Amniotic stem cell (primary cell): ENCODE measurements at regions not wholly inside any gene's neighbourhood (a gene's known extent, or its start where the extent isn't known, plus 50 kb on each side); places are given as distances from the start of the nearest gene placed in this dataset.

Source experiments
- DNase-seq: peaks from one replicate; lab custom pipeline; 2025; lab: John Stamatoyannopoulos, UW

DNA sequence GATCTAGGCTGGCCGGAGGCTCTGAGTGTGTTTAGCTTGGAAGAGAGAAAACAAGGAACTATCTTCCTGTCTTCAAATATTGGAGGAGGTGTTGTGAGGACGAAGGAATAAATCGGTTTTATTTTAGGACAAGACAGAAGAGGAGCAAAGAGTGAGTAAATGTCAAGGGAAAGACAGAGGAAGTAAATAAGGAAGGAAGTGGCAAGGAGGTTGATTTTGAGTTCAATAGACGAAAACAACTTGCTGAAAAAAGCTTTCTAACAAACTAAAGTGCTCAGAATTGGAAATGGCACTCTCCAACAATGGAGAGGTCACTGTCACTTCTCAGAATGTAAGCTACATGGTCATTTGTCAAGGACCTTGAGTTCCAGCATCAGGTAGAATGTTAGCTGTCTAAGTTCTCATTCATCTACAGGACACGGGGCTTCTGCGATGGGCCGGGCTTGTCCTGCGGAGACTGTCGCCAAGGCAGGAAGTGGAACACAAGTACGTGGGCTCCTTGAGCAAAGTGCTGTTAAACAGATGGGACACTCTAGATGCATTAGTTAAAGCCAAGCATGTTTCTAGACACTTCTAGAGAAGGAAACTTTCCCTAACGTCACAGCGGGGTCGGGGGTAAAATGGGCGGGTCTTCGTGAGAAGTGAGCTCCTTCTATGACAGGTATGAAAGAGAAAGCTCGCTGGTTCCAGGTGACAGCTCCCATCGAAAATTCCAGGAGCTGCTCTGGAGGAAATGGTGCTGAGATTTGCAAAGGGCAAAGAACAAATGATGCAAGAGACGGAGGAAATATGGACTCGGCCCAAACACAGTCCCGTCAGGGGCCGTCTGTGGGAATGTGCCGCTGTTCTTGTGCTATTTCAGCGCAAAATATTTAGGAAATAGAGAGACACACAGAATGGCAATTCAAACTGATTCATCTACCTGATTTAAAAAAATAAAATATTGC lies 103.9 kb upstream of the UBL3 start:
- DNase-seq: no peak

DNA sequence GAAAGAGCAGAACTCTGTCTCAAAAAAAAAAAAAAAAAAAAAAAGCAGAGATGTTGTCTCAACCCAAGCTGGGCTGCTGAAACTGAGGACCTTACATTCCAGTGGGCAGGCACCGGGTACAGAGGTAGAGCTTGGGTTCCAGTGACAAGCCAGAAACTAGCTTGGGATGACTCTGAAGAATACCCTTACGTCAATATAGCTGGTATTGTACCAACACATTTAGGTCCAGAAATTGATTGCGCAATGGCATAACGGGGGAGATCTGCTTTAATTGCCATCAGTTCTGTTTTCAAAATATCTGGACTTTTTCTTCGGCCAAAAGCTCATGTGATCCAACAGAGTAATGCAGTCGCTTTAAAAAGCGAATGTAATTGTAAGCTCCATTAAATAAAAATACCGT lies 103.1 kb upstream of the UBL3 start:
- no peak for DNase-seq

DNA sequence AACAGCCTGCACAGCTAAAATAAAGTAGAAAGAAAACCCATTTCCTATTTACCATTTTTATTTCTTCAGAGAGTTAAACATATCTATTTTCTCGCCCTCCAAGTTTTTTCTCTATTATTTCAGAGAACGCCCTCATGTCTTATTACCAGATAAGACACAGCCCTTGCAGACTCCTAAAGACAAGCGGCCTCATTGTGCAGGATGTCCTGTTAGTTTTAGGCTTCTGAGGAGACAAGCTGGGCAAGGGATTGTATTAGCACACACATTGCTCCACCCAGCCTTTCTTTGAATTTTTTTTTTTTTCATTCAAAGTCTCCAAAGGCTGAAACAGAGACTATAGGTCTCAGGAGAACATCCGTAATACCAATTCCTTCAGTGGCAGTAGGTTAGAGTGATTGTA lies 101.8 kb upstream of the UBL3 start:
- no peak for DNase-seq

DNA sequence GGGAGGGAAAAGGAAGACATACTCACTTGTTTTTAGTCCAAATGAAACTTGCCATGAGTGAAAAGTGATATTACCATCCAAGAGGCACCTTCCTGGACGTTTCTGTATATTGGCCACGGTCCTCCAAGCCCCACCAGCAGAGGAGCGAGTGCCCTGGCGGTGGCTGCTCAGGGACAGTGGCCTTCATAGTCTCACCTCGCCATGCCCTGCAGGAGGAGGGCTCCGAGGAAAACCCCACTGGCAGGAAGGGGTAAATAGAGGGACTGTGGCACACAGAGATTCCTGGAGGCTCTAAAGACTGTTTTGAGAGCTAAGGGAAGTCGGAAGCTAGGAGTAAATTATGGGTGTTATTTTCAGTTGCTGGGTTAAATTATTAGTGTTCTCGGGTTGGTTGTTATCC lies 98.4 kb upstream of the UBL3 start:
- DNase-seq: no peak

DNA sequence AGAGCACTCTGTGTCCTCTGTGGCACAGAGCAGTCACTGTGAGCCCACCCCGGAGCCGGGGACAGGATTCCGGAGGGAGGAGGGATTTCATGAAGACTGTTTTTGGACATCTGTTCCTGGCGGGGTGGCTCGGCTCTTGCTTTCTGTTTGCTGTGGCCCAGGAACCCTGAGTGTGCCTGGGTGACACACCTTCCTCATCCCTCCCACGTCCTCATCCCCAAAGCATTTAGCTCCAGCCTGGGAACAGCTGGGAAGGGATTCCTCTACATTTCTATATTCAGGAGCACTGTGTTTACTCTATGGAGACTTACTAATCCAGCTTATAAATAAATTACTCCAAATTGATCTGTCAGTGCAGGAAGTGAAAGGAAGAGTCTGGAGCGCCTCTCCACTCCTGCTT lies 97.8 kb upstream of the UBL3 start:
- no peak for DNase-seq

DNA sequence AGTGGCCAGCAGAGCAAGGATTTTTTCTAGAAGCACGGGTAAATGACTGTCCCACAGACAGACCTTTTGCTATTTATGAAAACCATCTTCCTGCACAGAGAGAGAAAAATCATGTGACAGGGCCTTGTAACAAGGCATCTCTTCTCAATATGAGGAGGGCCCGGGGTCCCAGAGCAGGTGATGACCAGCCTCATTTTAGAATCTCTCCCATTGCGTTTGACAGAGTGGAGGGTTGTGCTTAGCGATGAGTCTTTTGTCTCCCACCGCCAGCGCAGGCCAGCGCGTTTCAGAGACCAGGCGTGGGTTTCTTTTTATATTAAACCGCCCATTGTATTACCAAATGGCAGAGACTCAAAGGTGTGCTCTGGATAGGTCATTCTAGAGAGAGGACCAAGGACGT lies 97.4 kb upstream of the UBL3 start:
- DNase-seq: no peak

DNA sequence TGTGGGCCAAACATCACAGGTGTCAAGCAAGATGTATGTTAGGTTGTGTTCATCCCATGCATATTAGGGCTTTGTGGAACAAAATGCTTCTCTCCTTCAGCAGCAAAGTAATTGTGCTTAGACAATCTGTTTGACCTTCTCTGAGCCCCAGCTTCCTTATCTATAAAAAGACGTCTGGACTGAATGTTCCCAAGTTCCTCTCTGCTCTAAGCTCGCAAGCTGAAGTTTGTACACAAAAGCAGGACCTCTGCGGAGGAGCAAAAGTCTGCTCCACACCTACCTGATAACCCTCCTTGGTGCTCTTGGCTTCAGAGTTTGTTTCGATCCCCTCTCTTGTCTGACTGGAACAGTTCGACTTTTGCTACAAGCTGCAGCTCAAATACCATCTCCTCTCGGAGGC lies 95.7 kb upstream of the UBL3 start:
- DNase-seq: no peak

DNA sequence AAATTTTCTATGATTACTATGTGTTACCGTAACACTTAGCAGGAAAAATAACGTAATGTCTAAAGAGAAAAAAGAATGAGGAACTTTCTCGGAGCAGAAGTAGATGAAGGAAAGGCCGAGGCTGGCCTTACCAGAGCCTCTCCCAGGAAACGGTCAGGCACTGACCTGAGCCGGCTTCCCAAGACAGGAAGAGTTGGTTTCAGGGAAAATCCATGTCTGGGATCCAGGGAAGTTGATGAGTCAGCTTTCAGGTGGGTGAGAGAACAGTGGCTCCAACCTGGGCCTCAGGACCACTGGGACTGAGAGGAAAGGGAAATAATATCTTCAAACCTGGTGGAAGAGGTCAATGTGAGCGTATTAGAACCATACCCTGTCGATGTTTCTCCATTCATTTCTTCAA lies 93.3 kb upstream of the UBL3 start:
- no peak for DNase-seq

DNA sequence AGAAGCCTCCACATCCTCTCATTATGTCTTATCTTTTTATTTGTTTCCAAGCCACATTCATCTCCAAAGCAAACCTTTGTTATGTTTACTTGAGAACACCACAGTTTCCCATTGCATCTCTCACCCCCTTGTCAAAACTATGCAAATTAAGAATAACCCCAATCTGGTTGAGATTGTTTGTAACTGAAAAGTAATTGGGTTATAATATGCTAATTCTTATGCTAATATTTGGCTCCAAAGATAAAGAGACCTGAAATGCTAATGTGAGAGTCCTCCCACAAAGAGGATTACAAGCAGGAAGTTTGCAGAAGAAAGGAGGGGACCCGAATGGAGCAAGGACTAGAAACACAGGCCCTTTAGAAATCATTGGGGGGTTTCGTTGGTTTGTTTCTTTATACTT lies 92.9 kb upstream of the UBL3 start:
- no peak for DNase-seq

DNA sequence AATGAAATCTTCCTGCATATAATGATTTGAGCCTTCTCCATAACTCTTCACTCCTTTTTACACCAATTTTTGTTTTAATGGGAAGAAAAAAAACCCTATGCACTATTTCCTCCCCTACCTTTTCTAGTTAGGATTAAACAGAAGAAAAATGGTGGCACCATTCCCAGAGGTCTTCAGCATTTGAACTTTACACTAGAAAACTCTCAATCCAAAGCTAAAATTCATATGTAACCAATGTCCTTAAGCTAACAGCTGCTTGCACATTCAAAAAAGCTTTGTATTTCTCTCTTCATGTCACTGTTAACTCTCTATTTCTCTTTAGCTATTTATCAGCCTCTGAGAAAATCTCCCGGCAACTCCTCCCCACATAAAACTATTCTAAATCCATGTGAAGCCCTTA lies 90.3 kb upstream of the UBL3 start:
- DNase-seq: no peak

DNA sequence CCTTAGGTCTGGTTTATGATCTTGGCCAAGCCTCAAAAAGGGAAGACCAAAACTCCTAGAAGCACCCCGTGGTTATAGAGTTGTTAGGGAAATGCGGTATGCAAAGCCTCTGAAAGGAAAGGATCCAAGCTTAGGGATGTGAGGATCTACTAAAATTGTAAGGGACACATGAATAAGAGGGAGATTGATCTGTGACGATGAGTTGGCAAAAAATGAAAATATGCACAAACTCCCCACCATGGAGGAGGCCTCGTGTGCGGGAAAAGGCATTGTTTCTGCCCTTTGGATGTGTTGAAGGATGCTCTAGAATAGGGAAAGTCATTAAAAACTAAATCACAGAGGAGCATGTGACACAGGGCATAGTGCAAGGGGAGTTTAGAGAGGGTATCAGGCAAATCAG lies 88.7 kb upstream of the UBL3 start:
- DNase-seq: no peak

DNA sequence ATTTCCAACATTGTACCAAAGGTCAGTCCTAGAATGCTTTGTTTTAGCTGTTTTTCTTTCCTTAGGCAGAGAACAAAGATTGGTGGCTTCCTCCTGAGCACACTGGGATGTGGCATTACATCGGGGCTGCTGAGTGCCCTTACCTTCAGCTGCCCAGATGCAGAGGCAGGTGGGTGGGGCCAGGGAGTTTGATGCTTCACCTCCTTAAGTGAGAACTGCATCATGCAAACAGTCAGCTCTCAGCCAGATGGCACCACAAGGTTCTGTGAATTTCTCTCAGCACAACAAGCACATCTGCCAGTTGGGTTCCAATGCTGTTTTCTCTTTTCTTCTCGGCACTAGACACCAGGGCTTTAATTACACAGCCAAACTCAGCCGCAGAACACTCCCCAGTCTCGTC lies 87.4 kb upstream of the UBL3 start:
- DNase-seq: no peak

DNA sequence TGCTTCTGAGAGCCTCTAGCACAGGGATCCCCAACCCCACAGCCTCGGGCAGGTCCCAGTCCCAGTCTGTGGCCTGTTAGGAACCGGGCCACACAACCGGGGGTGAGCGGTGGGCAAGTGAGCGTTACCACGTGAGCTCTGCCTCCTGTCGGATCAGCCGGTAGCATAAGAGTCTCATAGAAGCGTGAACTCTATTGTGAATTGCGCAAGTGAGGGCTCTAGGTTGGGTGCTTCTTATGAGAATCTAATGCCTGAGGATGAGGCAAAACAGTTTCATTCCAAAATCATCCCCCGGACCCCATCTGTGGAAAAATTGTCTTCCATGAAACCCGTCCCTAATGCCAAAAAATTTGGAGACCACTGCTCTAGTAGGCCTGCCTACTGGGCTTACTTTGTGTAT lies 87.0 kb upstream of the UBL3 start:
- no peak for DNase-seq

DNA sequence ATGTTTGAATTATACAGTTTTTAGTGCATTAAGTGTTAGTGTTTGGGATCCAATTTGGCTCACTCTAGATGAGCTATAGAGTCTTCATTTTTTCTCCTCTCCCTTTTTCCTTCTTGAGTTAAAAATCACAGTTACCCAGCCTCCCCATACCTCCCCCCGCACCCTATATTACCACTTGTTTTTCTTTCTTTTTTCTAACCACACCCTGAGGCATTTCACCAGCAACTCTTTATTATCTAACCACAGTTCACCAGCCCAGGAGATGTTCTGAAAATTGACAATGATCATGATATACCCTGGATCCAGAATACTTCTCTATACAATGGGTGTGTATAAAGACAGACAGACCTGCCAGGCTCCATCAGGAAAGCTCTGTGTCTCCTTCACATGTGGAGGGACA lies 86.5 kb upstream of the UBL3 start:
- no peak for DNase-seq

DNA sequence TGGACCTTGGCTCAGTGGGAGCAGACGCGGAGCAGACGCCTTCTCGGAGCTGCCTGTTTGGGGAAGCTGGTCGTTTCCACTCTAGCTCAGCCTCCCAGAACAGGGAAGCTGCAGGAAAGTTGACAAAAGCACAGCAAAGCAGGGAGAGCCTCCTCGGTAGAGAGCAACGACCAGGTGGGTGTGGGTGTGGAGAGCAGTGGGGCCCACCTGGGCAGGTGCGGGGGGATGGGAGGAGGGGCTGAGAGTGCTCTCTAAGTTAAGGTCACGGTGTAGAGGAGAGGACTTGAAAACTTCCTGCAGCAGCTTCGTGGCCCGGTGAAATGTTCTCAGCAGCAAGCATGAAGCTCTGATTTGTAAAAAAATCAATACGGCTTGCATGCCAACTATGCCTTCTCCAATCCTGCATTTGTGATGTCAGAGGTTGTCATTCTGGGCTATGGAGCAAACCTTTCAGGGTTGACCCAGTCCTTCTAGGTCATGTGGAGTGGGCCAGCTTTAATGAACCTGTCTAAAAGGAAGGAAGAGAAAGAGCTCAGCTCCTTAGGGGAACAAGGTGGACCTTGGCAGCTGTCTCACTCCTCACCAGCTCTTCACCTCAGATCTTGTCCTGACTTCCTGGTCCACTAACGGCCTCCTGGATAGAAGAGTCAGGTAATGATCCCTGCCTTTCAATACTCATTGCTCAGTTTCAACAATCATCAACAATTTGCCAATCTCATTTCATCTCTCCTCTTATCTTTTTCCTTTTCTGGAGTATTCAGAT lies 85.8 kb upstream of the UBL3 start:
- no peak for DNase-seq

DNA sequence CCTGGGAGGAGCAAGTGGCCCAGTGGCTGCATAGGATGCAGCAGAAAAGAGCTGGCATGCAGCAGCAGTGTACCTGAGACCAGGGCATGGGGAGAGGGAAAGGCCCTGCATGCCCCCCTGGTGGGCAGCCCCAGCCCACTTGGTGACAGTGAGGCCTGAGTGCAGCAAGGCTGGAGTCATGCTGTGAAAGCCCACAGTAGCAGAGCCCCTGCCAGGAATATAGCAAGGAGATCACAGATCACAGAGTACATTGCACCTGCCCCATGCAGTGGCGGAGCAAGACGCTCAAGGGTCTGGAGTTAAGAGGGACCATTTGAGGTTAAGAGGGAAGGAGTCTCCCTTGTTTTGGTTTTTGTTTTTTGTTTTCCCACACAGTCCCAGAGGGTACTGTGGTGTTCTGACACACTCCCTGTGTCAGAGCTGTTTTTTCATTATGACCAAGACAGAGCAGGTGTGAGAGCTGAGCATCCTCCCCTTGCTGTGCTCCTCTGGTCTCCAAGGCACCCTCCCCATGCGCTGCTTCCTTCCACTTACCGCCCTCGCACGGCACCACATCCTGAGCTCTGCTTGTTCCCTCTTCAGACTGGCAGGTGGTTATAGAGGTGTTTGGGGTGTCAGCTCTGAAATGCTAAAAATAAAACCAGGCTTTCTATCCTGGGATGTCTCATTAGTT lies 85.0 kb upstream of the UBL3 start:
- no peak for DNase-seq

DNA sequence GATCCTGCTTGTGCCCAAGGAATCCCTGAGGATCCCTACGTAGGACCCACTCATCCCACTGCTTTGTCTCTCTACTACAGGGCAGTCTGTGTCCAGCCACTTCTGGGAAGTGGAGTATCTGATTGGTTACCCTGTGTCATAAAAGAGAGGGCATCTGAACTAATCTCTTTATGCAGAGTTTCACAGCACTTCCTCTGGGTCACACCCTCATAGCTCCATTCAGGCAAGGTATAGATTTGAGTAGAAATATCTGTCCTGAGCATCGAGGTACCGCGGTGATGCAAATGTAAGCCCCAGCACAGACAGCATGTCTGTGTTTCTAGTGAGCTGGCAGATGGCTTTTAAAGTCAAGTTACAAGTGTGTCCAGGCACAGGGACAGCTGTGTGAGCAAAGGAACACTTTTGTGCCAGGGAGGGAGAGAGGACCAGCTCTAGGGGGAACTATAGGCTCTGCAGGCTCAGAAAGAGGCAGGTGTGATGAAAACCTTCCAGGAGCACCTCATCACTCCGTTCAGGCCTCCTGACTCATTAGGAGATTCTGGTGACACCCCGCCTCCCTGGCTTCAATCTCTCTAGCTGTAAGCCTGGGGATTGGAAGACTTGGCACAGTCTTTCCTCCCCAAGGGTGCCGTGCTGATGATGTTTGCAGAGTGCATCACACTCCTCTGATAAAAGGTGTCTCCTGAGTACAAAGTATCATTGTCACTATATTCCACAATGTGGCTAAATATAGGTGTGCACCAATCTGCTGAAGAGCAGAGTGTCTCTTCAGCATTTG lies 84.3 kb upstream of the UBL3 start:
- DNase-seq: no peak

DNA sequence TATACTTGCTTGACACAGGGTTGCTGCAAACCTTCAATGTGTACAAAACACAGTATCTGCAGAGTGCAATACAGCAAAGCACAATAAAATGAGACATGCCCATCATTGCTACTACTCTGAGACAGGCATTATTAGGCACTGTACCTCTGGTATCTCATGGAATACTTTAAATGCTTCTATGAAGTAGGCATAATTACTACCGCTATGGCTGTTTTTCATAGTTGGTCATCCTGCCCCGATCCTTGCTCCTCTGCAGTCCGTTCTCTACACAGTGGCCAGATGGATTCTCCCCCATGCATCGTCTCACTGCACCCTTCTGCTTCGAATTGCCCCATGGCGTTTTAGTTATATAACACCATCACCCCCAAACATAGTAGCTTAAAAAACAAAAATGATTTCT lies 83.0 kb upstream of the UBL3 start:
- DNase-seq: no peak

DNA sequence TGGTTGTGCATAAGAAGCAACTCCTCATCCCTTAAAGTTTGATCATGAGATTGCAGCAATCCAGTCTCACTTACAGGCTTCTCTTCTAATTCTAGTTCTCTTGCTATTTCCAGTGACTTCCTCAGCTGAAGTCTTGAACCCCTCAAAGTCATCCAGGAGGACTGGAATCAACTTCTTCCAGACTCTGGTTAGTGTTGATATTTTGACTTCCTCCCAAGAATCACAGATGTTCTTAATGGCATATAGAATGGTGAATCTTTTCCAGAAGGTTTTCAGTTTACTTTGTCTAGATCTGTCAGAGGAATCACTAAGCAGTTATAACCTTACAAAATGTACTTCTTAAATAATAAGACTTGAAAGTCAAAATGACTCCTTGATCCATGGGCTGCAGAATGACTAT lies 81.3 kb upstream of the UBL3 start:
- no peak for DNase-seq

DNA sequence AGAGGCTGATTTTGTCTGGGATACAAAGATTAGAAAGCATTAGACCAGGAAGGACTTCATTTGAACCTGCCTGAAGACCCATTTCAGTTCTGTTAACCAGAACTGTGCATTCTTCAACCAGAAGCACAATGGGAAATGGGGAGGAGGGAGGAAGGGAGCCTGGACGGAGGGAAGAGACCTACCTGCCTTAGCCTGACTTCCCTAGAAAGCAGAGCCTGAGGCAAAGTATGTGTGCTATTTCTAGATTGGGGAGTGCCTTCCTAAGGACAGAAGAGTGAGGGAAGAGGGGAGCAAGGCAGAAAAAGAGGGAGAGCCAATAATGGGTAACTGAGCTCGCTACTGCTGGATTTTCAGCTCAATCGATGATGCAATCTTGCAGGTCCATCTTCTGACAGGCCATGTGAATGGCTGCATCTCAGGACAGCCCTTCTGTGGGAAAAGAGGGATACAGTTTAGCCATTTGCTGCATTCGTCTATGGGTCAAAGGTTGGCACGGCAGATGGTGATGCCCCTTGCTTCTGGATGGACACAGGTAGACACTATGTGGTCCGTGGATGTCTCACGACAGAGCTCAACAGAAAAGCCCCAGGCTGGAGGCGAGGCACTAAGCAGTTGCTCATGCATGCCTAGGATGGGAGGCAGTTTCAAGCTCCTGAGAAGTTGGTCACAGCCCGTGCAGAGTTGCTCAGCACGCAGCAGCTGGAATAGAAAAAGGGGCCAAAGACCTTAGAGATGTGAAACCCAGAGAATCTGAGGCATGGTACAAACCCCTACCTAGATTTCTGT lies 78.8 kb upstream of the UBL3 start:
- no peak for DNase-seq

DNA sequence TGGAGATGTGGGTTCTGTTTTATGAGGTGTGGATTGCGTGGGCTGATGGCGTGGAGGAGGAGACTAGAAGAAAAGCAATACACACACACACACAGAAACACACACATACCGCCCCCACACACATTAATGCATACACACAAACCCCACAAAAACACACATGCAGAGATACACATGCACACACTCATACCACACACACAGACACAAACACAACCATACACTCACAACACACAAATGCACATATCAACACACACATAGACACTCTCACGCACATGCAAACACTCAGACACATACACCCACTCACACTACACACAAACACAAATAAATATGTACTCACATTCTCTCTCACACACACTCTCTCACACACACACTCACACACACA lies 75.7 kb upstream of the UBL3 start:
- no peak for DNase-seq
